ENCODE measurements at regions not wholly inside any gene's neighbourhood (a gene's known extent, or its start where the extent isn't known, plus 50 kb on each side); places are given as distances from the start of the nearest gene placed in this dataset.

- H3K36me3 Mint-ChIP-seq, result no peaks in the 10 kb centered on the region
- H3K27me3 Mint-ChIP-seq, result no peaks in the 10 kb centered on the region
- H3K4me3 Mint-ChIP-seq, result no peak overlapping the region
- ATAC-seq (replicated peaks) (no peak), DNase-seq (no peak)
- H3K4me1 Mint-ChIP-seq, result no peaks in the 10 kb centered on the region
- no peak overlapping the region for H3K27ac Mint-ChIP-seq
- H3K9me3 Mint-ChIP-seq, result peaks cover 3 to 14% of the 10 kb centered on the region in 2 donors
These were observed 128.5 kb upstream of the KCNK2 start for GRCh38 chr1:214953901-214954616.

GRCh38 chr1:214954617-214954949, 128.0 kb upstream of the KCNK2 start:
- ATAC-seq (replicated peaks) (no peak), DNase-seq (no peak)
- Mint-ChIP-seq H3K4me1 (no peaks in the 10 kb centered on the region), H3K9me3 (peaks cover 3 to 14% of the 10 kb centered on the region in 2 donors), H3K4me3 (no peak overlapping the region), H3K36me3 (no peaks in the 10 kb centered on the region), H3K27me3 (no peaks in the 10 kb centered on the region), H3K27ac (no peak overlapping the region)

GRCh38 chr1:214957330-214958137, 125.0 kb upstream of the KCNK2 start:
- peaks cover 3 to 13% of the 10 kb centered on the region in 2 donors for H3K9me3 Mint-ChIP-seq
- no peak for DNase-seq

GRCh38 chr1:214958486-214958885, 124.1 kb upstream of the KCNK2 start:
- no peak for ATAC-seq (replicated peaks)
- H3K27ac Mint-ChIP-seq, result no peak overlapping the region

More at GRCh38 chr1:214957330-214958137, 125.0 kb upstream of the KCNK2 start:
- no peaks in the 10 kb centered on the region for H3K27me3 Mint-ChIP-seq
- no peak for ATAC-seq (replicated peaks)
- H3K27ac Mint-ChIP-seq, result no peak overlapping the region
- H3K4me1 Mint-ChIP-seq, result no peaks in the 10 kb centered on the region
- H3K4me3 Mint-ChIP-seq, result no peak overlapping the region
- no peaks in the 10 kb centered on the region for H3K36me3 Mint-ChIP-seq

GRCh38 chr1:214966346-214966745, 116.2 kb upstream of the KCNK2 start:
- no peak overlapping the region for H3K27ac Mint-ChIP-seq
- ATAC-seq (replicated peaks) (no peak), DNase-seq (no peak)
- H3K36me3 Mint-ChIP-seq, result no peaks in the 10 kb centered on the region
- H3K4me3 Mint-ChIP-seq, result no peak overlapping the region
- H3K4me1 Mint-ChIP-seq, result no peaks in the 10 kb centered on the region
- peaks cover 0 to 4% of the 10 kb centered on the region in 2 donors for H3K9me3 Mint-ChIP-seq
- H3K27me3 Mint-ChIP-seq, result no peaks in the 10 kb centered on the region

More at GRCh38 chr1:214958486-214958885, 124.1 kb upstream of the KCNK2 start:
- Mint-ChIP-seq H3K27me3 (no peaks in the 10 kb centered on the region), H3K9me3 (peaks cover 3 to 10% of the 10 kb centered on the region in 2 donors), H3K36me3 (no peaks in the 10 kb centered on the region), H3K4me3 (no peak overlapping the region), H3K4me1 (no peaks in the 10 kb centered on the region)
- no peak for DNase-seq

- Mint-ChIP-seq H3K27me3 (no peaks in the 10 kb centered on the region), H3K4me3 (no peak overlapping the region), H3K9me3 (peaks cover 0 to 4% of the 10 kb centered on the region in 2 donors), H3K27ac (no peak overlapping the region), H3K36me3 (no peaks in the 10 kb centered on the region), H3K4me1 (no peaks in the 10 kb centered on the region)
- ATAC-seq (replicated peaks) (no peak), DNase-seq (no peak)
These were observed 114.5 kb upstream of the KCNK2 start for GRCh38 chr1:214967865-214968575.

- no peak overlapping the region for H3K4me3 Mint-ChIP-seq
- no peak for DNase-seq
- H3K27ac Mint-ChIP-seq, result no peak overlapping the region
These were observed 112.5 kb upstream of the KCNK2 start for GRCh38 chr1:214970016-214970415.

GRCh38 chr1:214971071-214971470, 111.5 kb upstream of the KCNK2 start:
- Mint-ChIP-seq H3K9me3 (no peaks in the 10 kb centered on the region), H3K27ac (no peak overlapping the region), H3K36me3 (no peaks in the 10 kb centered on the region), H3K27me3 (no peaks in the 10 kb centered on the region), H3K4me1 (no peaks in the 10 kb centered on the region), H3K4me3 (no peak overlapping the region)
- ATAC-seq (replicated peaks) (no peak), DNase-seq (no peak)

More at GRCh38 chr1:214970016-214970415, 112.5 kb upstream of the KCNK2 start:
- Mint-ChIP-seq H3K36me3 (no peaks in the 10 kb centered on the region), H3K4me1 (no peaks in the 10 kb centered on the region), H3K27me3 (no peaks in the 10 kb centered on the region), H3K9me3 (peaks cover 0 to 2% of the 10 kb centered on the region in 2 donors)
- no peak for ATAC-seq (replicated peaks)

- H3K36me3 Mint-ChIP-seq, result no peaks in the 10 kb centered on the region
- no peaks in the 10 kb centered on the region for H3K9me3 Mint-ChIP-seq
- no peaks in the 10 kb centered on the region for H3K27me3 Mint-ChIP-seq
- no peak overlapping the region for H3K4me3 Mint-ChIP-seq
- no peaks in the 10 kb centered on the region for H3K4me1 Mint-ChIP-seq
- no peak overlapping the region for H3K27ac Mint-ChIP-seq
- no peak for DNase-seq
- no peak for ATAC-seq (replicated peaks)
These were observed 108.5 kb upstream of the KCNK2 start for GRCh38 chr1:214974002-214974401.

GRCh38 chr1:214976665-214977064, 105.9 kb upstream of the KCNK2 start:
- H3K9me3 Mint-ChIP-seq, result no peaks in the 10 kb centered on the region
- H3K4me1 Mint-ChIP-seq, result no peaks in the 10 kb centered on the region
- H3K27ac Mint-ChIP-seq, result no peak overlapping the region
- no peaks in the 10 kb centered on the region for H3K36me3 Mint-ChIP-seq
- H3K4me3 Mint-ChIP-seq, result no peak overlapping the region
- DNase-seq (no peak), ATAC-seq (replicated peaks) (no peak)
- no peaks in the 10 kb centered on the region for H3K27me3 Mint-ChIP-seq

GRCh38 chr1:214977110-214977509, 105.4 kb upstream of the KCNK2 start:
- no peak for ATAC-seq (replicated peaks)

GRCh38 chr1:214977700-214978374, 104.7 kb upstream of the KCNK2 start:
- Mint-ChIP-seq H3K4me3 (no peak overlapping the region), H3K36me3 (no peaks in the 10 kb centered on the region), H3K27me3 (no peaks in the 10 kb centered on the region), H3K9me3 (no peaks in the 10 kb centered on the region), H3K4me1 (no peaks in the 10 kb centered on the region), H3K27ac (no peak overlapping the region)
- DNase-seq (no peak), ATAC-seq (replicated peaks) (no peak)

More at GRCh38 chr1:214977110-214977509, 105.4 kb upstream of the KCNK2 start:
- Mint-ChIP-seq H3K27me3 (no peaks in the 10 kb centered on the region), H3K27ac (no peak overlapping the region), H3K36me3 (no peaks in the 10 kb centered on the region), H3K9me3 (no peaks in the 10 kb centered on the region), H3K4me3 (no peak overlapping the region), H3K4me1 (no peaks in the 10 kb centered on the region)
- DNase-seq, result no peak

- Mint-ChIP-seq H3K36me3 (no peaks in the 10 kb centered on the region), H3K27me3 (no peaks in the 10 kb centered on the region), H3K9me3 (peaks cover 4 to 5% of the 10 kb centered on the region in 2 donors), H3K4me1 (no peaks in the 10 kb centered on the region), H3K4me3 (no peak overlapping the region), H3K27ac (no peak overlapping the region)
- no peak for ATAC-seq (replicated peaks)
- no peak for DNase-seq
These were observed 103.3 kb upstream of the KCNK2 start for GRCh38 chr1:214979191-214979590.

- DNase-seq, result no peak
- H3K9me3 Mint-ChIP-seq, result peaks cover 5 to 6% of the 10 kb centered on the region in 2 donors
- no peaks in the 10 kb centered on the region for H3K4me1 Mint-ChIP-seq
- H3K4me3 Mint-ChIP-seq, result no peak overlapping the region
- H3K36me3 Mint-ChIP-seq, result no peaks in the 10 kb centered on the region
- H3K27me3 Mint-ChIP-seq, result no peaks in the 10 kb centered on the region
- no peak for ATAC-seq (replicated peaks)
- no peak overlapping the region for H3K27ac Mint-ChIP-seq
These were observed 101.6 kb upstream of the KCNK2 start for GRCh38 chr1:214980921-214981320.

Measured in stimulated activated naive B cell treated with anti-CD40 and anti-IgM and Interleukin-4, amounts not matched to agents 10 μg/mL and 1 μg/mL and 100 μg/mL, for 72 hours (primary cell).